WTC11 (cell line): ENCODE measurements at regions not wholly inside any gene's neighbourhood (a gene's known extent, or its start where the extent isn't known, plus 50 kb on each side); places are given as distances from the start of the nearest gene placed in this dataset.

ENCODE experiments used
- ATAC-seq: fragments of 200-7000 bp; cut with Tn5 transposase; 2 replicates; pipeline ENCODE4 v1.10.0; 2021; ENCODE audit warnings: mild to moderate bottlenecking, moderate library complexity
- CTCF ChIA-PET: fragments of 300-600 bp; sonication (Branson Sonifier 250); formaldehyde crosslinking; loops from one replicate; lab custom pipeline; 2021; ENCODE audit warnings: antibody characterized with exemption; lab: Charles Lee
- POLR2A ChIA-PET: fragments of 350-600 bp; sonication (Branson Sonifier 250); formaldehyde crosslinking; loops from one replicate; lab custom pipeline; 2021; ENCODE audit warnings: antibody characterized with exemption; lab: Charles Lee
- DNase-seq: peaks from one replicate; pipeline ENCODE4 v3.0.0; 2021; ENCODE audit warnings: low spot score
- H3K27ac Mint-ChIP-seq: 2 replicates; pipeline ENCODE4 v1.8.0; 2021; ENCODE audit warnings: mixed read lengths
- H3K27me3 Mint-ChIP-seq: 2 replicates; pipeline ENCODE4 v1.8.0; 2021; ENCODE audit warnings: low read depth, mild to moderate bottlenecking, moderate library complexity, mixed read lengths
- H3K36me3 Mint-ChIP-seq: 2 replicates; pipeline ENCODE4 v1.8.0; 2021; ENCODE audit warnings: mixed read lengths
- H3K4me1 Mint-ChIP-seq: 2 replicates; pipeline ENCODE4 v1.8.0; 2022; ENCODE audit warnings: mixed read lengths
- H3K4me3 Mint-ChIP-seq: 2 replicates; pipeline ENCODE4 v1.8.0; 2021; ENCODE audit warnings: mild to moderate bottlenecking, moderate library complexity, mixed read lengths
- H3K9me3 Mint-ChIP-seq: 2 replicates; pipeline ENCODE4 v1.8.0; 2021; ENCODE audit warnings: mixed read lengths
- AR ChIP-seq: fragments of 250-450 bp; sonication (Bioruptor Pico); IDR thresholded peaks from 2 replicates; pipeline ENCODE4 v1.9.0; 2021; ENCODE audit warnings: mild to moderate bottlenecking
- ATF1 ChIP-seq: sonication (generic); formaldehyde crosslinking; IDR thresholded peaks from 2 replicates; pipeline ENCODE4 v1.8.1; 2023; ENCODE audit warnings: mild to moderate bottlenecking, moderate library complexity, missing genetic modification reagents
- CDX4 ChIP-seq: fragments of 250-450 bp; sonication (Bioruptor Pico); IDR thresholded peaks from 2 replicates; pipeline ENCODE4 v1.9.0; 2021; ENCODE audit warnings: moderate library complexity, mild to moderate bottlenecking, inconsistent platforms, borderline replicate concordance
- CREB1 ChIP-seq: sonication (generic); formaldehyde crosslinking; IDR thresholded peaks from 2 replicates; pipeline ENCODE4 v1.8.0; 2023; ENCODE audit warnings: mild to moderate bottlenecking, missing genetic modification reagents
- EMX1 ChIP-seq: fragments of 250-450 bp; sonication (Bioruptor Pico); IDR thresholded peaks from 2 replicates; pipeline ENCODE4 v1.8.0; 2021; ENCODE audit warnings: mild to moderate bottlenecking
- FOXJ3 ChIP-seq: sonication (generic); formaldehyde crosslinking; IDR thresholded peaks from 2 replicates; pipeline ENCODE4 v1.9.0; 2021; ENCODE audit warnings: missing genetic modification reagents, mild to moderate bottlenecking, borderline replicate concordance
- FOXK1 ChIP-seq: sonication (generic); formaldehyde crosslinking; IDR thresholded peaks from 2 replicates; pipeline ENCODE4 v1.8.0; 2022; ENCODE audit warnings: mild to moderate bottlenecking, moderate library complexity, missing genetic modification reagents
- GABPB1 ChIP-seq: sonication (generic); formaldehyde crosslinking; IDR thresholded peaks from 2 replicates; pipeline ENCODE4 v1.8.1; 2023; ENCODE audit warnings: mild to moderate bottlenecking, missing genetic modification reagents
- IRF1 ChIP-seq: sonication (generic); formaldehyde crosslinking; IDR thresholded peaks from 2 replicates; pipeline ENCODE4 v1.8.0; 2023; ENCODE audit warnings: missing genetic modification reagents
- JAZF1 ChIP-seq: fragments of 250-450 bp; sonication (Bioruptor Pico); IDR thresholded peaks from 2 replicates; pipeline ENCODE4 v1.9.0; 2021; ENCODE audit warnings: moderate library complexity, mild to moderate bottlenecking, inconsistent platforms
- JUN ChIP-seq: sonication (generic); formaldehyde crosslinking; IDR thresholded peaks from 2 replicates; pipeline ENCODE4 v1.8.0; 2023; ENCODE audit warnings: mild to moderate bottlenecking, missing genetic modification reagents
- OVOL2 ChIP-seq: fragments of 250-450 bp; sonication (Bioruptor Pico); IDR thresholded peaks from 2 replicates; pipeline ENCODE4 v1.9.0; 2021; ENCODE audit warnings: mild to moderate bottlenecking, borderline replicate concordance
- STAT6 ChIP-seq: sonication (generic); formaldehyde crosslinking; conservative IDR thresholded peaks from 2 replicates; pipeline ENCODE4 v1.8.1; 2023; ENCODE audit warnings: mild to moderate bottlenecking, low read depth, missing genetic modification reagents, moderate library complexity
- ZBTB21 ChIP-seq: sonication (generic); formaldehyde crosslinking; IDR thresholded peaks from 2 replicates; pipeline ENCODE4 v1.8.1; 2023; ENCODE audit warnings: mild to moderate bottlenecking, missing genetic modification reagents, borderline replicate concordance
- ZNF512 ChIP-seq: sonication (generic); formaldehyde crosslinking; IDR thresholded peaks from 2 replicates; pipeline ENCODE4 v1.8.1; 2022; ENCODE audit warnings: missing genetic modification reagents, borderline replicate concordance
- ZNF671 ChIP-seq: fragments of 250-450 bp; sonication (Bioruptor Pico); IDR thresholded peaks from 2 replicates; pipeline ENCODE4 v1.8.0; 2021; ENCODE audit warnings: mild to moderate bottlenecking

- Mint-ChIP-seq H3K36me3 (no peaks in the 10 kb centered on the region), H3K27ac (no peak overlapping the region), H3K4me1 (no peaks in the 10 kb centered on the region), H3K9me3 (peaks cover 6% of the 10 kb centered on the region), H3K27me3 (no peaks in the 10 kb centered on the region; the same call in 1 of the 2 replicates), H3K4me3 (no peak overlapping the region)
- no peak for TF ChIP-seq CREB1
- TF ChIP-seq EMX1 (CRISPR knock-in tag): no peak
- TF ChIP-seq AR (CRISPR knock-in tag): no peak
- TF ChIP-seq FOXK1: no peak
- TF ChIP-seq STAT6 (CRISPR knock-in tag): no peak
- no peak for TF ChIP-seq ZNF671 (CRISPR knock-in tag)
- TF ChIP-seq GABPB1 (CRISPR knock-in tag): no peak
- ChIA-PET POLR2A (no interaction called here), CTCF (interaction anchor here (0.6 kb wide), 1 partner anchor 879 kb away, joined by 3 read pairs; no protein-coding TSS in a partner anchor)
- no peak for DNase-seq
- ATAC-seq: no peak
These were observed 302.7 kb upstream of the TNP1 start for GRCh38 chr2:217162533-217162932.

- ChIA-PET CTCF (interaction anchor here (0.7 to 0.9 kb wide), 4 partner anchors 13 to 552 kb away, joined by 3 to 5 read pairs (median 4); no protein-coding TSS in a partner anchor), POLR2A (interaction anchor here (0.6 to 0.7 kb wide), 2 partner anchors 109 to 588 kb away, joined by 4 to 10 read pairs; no protein-coding TSS in a partner anchor)
- TF ChIP-seq ATF1 (CRISPR knock-in tag) (no peak), FOXJ3 (no peak), OVOL2 (CRISPR knock-in tag) (no peak), JUN (no peak), ZNF512 (no peak), JAZF1 (no peak), CDX4 (CRISPR knock-in tag) (no peak), ZBTB21 (CRISPR knock-in tag) (no peak), IRF1 (no peak)
- H3K36me3 Mint-ChIP-seq: no peaks in the 10 kb centered on the region
- no peaks in the 10 kb centered on the region for H3K4me1 Mint-ChIP-seq
- H3K4me3 Mint-ChIP-seq: no peak overlapping the region
- ATAC-seq (no peak), DNase-seq (no peak)
- H3K27ac Mint-ChIP-seq: no peak overlapping the region
- peaks cover 6% of the 10 kb centered on the region for H3K9me3 Mint-ChIP-seq
- H3K27me3 Mint-ChIP-seq: no peaks in the 10 kb centered on the region; the same call in 1 of the 2 replicates
These were observed 301.4 kb upstream of the TNP1 start for GRCh38 chr2:217160978-217161973.
